Inflammatory macrophage (primary cell): ENCODE measurements at regions not wholly inside any gene's neighbourhood (a gene's known extent, or its start where the extent isn't known, plus 50 kb on each side); places are given as distances from the start of the nearest gene placed in this dataset.

Experiments used
- DNase-seq, 2 donors: peaks; one replicate each; pipeline ENCODE4 v3.0.0-alpha.2; 2020 to 2022

- DNase-seq: no peak
Observed at GRCh38 chr2:15107137-15107536, 454.0 kb downstream of the NBAS start.

- no peak for DNase-seq
Observed at GRCh38 chr2:15111718-15112117, 449.4 kb downstream of the NBAS start.

GRCh38 chr2:15112216-15112615 is 448.9 kb downstream of the NBAS start:
- DNase-seq: no peak

- peak; percentile 64 to 75 for DNase-seq
Observed at GRCh38 chr2:15115776-15116175, 445.4 kb downstream of the NBAS start.

- DNase-seq: no peak
Observed at GRCh38 chr2:15116830-15117229, 444.3 kb downstream of the NBAS start.
